ENCODE measurements at regions not wholly inside any gene's neighbourhood (a gene's known extent, or its start where the extent isn't known, plus 50 kb on each side); places are given as distances from the start of the nearest gene placed in this dataset.

DNA sequence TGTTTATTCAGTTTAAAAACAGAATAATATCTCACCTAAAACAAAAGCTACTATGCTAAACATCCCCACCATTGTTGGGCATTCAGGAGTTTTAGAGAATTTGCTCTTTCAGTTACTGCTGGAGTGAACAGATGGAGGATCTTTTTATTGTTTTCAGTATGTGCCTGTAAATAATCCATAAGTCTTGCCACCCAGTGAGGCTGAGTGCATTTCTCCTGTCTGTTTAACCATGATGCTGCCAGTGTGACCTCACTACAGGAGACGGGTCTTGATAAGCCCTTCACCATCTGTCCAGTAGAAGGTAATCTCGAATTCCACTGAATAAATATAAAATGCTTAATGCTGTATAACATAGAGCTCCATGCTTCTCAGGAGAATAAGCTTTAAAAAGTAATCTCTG, 430.9 kb downstream of the POM121L12 start:
- no peak overlapping the region for H3K27ac ChIP-seq (ENCODE audit: extremely low read length, insufficient read depth, low read length)
- no peak for ATAC-seq
- 3% methylated on average over 2 of the region's 2 CpGs for WGBS (ENCODE audit: low lambda C conversion rate)
- peaks cover 63% of the 10 kb centered on the region for H3K9me3 ChIP-seq (ENCODE audit: low read length)
- in situ Hi-C loops (cut with HindIII; ENCODE audit: extremely low pct_ligation_motif_present, low pct_unique_long_range_greater_than_20kb) (no loop called here), intact Hi-C loops (cut with micrococcal nuclease; ENCODE audit: unreplicated experiment) (no loop called here)
- no peaks in the 10 kb centered on the region for H3K79me2 ChIP-seq (ENCODE audit: insufficient read depth, low read length)
- H3K27me3 ChIP-seq (ENCODE audit: control insufficient read depth in 1 of 2, insufficient read depth in 2 of 2, low read length in 2 of 2), result no peaks in the 10 kb centered on the region
- no peaks in the 10 kb centered on the region for H4K20me1 ChIP-seq (ENCODE audit: insufficient read depth, low read length)
- FAIRE-seq, result no peak
- no peak for DNase-seq (ENCODE audit: low spot score)
- H3K36me3 ChIP-seq (replicated peaks in 1 of 2; ENCODE audit: control insufficient read depth in 1 of 2, insufficient read depth in 2 of 2, low read length in 2 of 2), result no peaks in the 10 kb centered on the region
- no peak for TF ChIP-seq SP140L (CRISPR knock-in tag; IDR thresholded peaks at IDR 0.05; ENCODE audit: borderline replicate concordance)
- no peak for TF ChIP-seq EP300 (IDR thresholded peaks at IDR 0.05; ENCODE audit: low read depth in 2 of 2, low read length in 2 of 2)
- no peak for TF ChIP-seq EP300 (CRISPR knock-in tag; IDR thresholded peaks at IDR 0.05; ENCODE audit: borderline replicate concordance)
- ChIA-PET CTCF (ENCODE audit: low intra/inter-chr PET ratio, low total read pairs) (no interaction called here), POLR2A (no interaction called here)
- H3K4me3 ChIP-seq (replicated peaks in 1 of 3; ENCODE audit: insufficient read depth in 1 of 3, low read depth in 2 of 3, low read length in 3 of 3), result no peak overlapping the region
- no peaks in the 10 kb centered on the region for H3K4me1 ChIP-seq (ENCODE audit: insufficient read depth, low read length)
- no peak overlapping the region for H2AFZ ChIP-seq (ENCODE audit: low read length)
- no peak overlapping the region for H3K4me2 ChIP-seq (ENCODE audit: low read depth, low read length)
- H3K9ac ChIP-seq (ENCODE audit: insufficient read depth, low read depth, low read length), result no peak overlapping the region
- no TSS peak for BruUV-seq (replicated peaks)

DNA sequence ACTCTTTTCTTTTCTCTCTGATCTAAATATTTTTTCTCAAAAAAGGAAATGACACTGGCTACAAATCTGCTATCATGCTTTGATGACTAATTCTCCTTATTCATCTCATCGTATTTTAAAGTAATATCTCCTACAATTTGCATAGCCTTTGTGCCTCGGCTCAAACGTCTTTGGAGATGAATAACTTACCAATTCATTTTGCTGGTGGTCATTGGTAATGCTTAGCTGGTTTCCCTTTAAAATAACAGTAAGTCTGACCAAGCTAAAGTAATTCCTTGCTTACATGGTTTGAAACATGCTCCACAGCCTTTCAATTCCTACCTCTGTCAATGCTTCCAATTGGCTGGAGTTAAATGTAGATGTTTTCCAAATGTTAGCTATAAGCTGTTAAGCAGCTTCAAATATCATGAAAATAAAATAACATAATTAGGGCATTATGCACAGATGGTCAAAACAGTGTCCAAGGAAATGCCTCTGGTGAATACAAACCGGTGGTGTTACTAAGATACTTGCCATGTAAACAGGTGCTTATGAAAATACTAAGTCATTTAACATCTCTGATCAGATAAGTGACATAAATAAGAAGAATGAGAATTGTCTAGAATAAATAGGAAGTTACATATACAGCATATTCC, 435.0 kb downstream of the POM121L12 start:
- in situ Hi-C loops (cut with HindIII; ENCODE audit: extremely low pct_ligation_motif_present, low pct_unique_long_range_greater_than_20kb) (no loop called here), intact Hi-C loops (cut with micrococcal nuclease; ENCODE audit: unreplicated experiment) (no loop called here)
- ChIA-PET CTCF (ENCODE audit: low intra/inter-chr PET ratio, low total read pairs) (no interaction called here), POLR2A (no interaction called here)
- no TSS peak for BruUV-seq (replicated peaks)
- no peaks in the 10 kb centered on the region for H3K79me2 ChIP-seq (ENCODE audit: insufficient read depth, low read length)
- peaks cover 76% of the 10 kb centered on the region for H3K9me3 ChIP-seq (ENCODE audit: low read length)
- 0% methylated on average over 4 of the region's 4 CpGs for WGBS (ENCODE audit: low lambda C conversion rate)
- H3K27me3 ChIP-seq (ENCODE audit: control insufficient read depth in 1 of 2, insufficient read depth in 2 of 2, low read length in 2 of 2), result no peaks in the 10 kb centered on the region
- ATAC-seq (no peak), DNase-seq (ENCODE audit: low spot score) (no peak), FAIRE-seq (no peak)
- H3K4me2 ChIP-seq (ENCODE audit: low read depth, low read length), result no peak overlapping the region
- H3K36me3 ChIP-seq (replicated peaks in 1 of 2; ENCODE audit: control insufficient read depth in 1 of 2, insufficient read depth in 2 of 2, low read length in 2 of 2), result no peaks in the 10 kb centered on the region
- no peaks in the 10 kb centered on the region for H3K4me1 ChIP-seq (ENCODE audit: insufficient read depth, low read length)
- no peaks in the 10 kb centered on the region for H4K20me1 ChIP-seq (ENCODE audit: insufficient read depth, low read length)
- TF ChIP-seq NR3C1 (CRISPR knock-in tag; IDR thresholded peaks at IDR 0.05) (no peak), ZNF329 (CRISPR knock-in tag; IDR thresholded peaks at IDR 0.05; ENCODE audit: low read depth) (no peak)
- no peak overlapping the region for H3K4me3 ChIP-seq (replicated peaks in 1 of 3; ENCODE audit: insufficient read depth in 1 of 3, low read depth in 2 of 3, low read length in 3 of 3)
- no peak overlapping the region for H2AFZ ChIP-seq (ENCODE audit: low read length)
- no peak overlapping the region for H3K27ac ChIP-seq (ENCODE audit: extremely low read length, insufficient read depth, low read length)
- no peak overlapping the region for H3K9ac ChIP-seq (ENCODE audit: insufficient read depth, low read depth, low read length)

All from HepG2 (cell line).